GM19397 (cell line): ENCODE measurements at regions not wholly inside any gene's neighbourhood (a gene's known extent, or its start where the extent isn't known, plus 50 kb on each side); places are given as distances from the start of the nearest gene placed in this dataset.

Experiments
- ATAC-seq: cut with Tn5 transposase; IDR thresholded peaks from one replicate; pipeline ENCODE4 v1.9.1; 2021; ENCODE audit warnings: mild to moderate bottlenecking, moderate library complexity; ENCODE audit not compliant: unreplicated experiment

DNA sequence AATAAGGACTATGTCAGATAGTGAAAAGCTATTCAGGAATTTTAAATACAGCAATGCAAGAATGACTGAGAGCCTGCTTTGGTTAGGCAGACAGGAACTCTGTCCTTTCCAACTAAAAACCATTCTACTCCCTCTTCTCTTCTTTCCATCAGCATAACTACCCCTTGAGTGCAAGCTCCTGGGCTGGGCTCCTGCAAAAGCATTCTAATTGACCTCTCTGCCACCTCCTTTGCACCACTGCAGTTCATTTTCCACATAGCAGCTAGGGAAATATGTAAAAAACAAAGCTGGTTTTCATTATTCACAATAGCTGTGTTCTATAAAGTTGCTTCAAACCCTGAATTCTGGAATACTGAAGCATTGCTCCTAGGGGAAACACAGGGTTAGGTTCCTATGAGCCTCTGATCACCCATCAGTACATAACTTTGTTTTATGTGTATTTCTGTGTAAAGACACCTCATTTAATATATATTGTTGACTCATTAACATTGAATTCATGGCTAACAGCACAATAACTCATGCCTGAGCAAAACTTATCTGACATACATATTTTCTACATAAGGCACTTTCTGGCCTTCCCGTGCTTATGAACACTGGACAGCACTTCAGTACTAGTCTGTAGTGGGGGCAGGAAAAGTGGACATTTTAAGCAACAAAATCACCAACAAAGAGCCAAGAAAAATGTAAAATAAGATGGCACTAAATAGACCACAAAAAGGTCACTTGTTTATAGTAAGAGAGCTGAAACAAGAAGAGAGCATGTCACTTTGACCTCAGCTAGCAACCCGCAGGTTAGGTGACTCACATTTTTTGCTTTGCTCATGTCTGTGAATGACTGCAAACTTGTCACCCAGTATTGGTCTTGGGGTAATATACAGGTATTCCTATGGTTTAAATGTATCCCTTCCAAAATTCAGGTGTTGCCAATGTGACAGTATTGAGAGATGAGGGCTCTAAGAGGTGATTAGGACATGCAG is 57.9 kb upstream of the IRF2BP2 start:
- no peak for ATAC-seq

GRCh38 chr1:234666761-234667160 is 56.8 kb upstream of the IRF2BP2 start:
- no peak for ATAC-seq

GRCh38 chr1:234665975-234666605 is 56.1 kb upstream of the IRF2BP2 start:
- ATAC-seq, result no peak

DNA sequence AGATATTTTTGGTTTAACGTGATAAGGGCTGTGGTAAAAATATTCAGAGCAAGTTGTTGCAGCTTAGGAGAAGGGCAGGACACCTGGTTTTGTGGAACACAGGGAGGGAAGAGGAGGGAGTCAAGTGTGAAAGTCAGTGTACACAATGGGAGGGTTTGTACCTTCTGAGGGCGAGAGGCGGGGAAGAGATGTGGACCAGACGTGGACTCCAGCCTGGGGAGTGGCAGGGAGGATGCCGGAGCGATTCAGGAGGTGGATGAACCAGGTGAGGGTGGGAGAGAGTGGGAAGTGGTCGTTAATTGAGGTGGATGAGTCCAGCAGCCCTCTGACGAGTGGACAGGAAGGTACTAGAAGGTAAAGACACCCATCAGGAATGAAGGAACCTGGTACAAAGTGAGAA is 52.2 kb upstream of the IRF2BP2 start:
- no peak for ATAC-seq

DNA sequence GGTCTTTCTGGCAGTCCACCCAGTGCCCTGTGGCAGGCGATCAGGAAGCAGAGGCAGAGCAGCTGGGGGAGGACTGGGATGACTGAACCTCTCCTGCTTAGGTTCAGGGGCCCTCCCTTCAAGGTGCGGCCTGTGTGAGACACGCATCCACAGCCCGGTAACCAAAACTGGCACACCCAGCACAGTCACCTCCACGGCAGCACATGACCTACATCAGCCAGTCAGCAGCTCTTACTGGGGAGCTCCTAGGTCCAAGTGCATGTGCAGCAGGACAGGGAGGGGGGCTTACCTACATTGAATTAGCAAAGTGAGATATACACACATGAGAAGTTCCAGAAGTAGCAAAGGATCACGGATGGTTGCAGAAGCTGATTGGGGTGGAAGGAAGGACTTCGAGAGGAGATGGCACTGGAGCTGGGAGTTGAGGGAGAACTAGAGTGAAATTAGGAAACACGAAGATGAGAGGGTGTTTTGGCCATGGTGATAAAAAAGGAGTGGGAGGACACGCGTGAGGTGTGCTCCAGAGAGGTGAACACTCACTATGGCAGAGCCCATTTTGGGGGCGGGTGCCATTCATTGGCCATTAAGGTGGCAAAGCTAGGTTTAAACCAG is 51.4 kb upstream of the IRF2BP2 start:
- ATAC-seq, result no peak

DNA sequence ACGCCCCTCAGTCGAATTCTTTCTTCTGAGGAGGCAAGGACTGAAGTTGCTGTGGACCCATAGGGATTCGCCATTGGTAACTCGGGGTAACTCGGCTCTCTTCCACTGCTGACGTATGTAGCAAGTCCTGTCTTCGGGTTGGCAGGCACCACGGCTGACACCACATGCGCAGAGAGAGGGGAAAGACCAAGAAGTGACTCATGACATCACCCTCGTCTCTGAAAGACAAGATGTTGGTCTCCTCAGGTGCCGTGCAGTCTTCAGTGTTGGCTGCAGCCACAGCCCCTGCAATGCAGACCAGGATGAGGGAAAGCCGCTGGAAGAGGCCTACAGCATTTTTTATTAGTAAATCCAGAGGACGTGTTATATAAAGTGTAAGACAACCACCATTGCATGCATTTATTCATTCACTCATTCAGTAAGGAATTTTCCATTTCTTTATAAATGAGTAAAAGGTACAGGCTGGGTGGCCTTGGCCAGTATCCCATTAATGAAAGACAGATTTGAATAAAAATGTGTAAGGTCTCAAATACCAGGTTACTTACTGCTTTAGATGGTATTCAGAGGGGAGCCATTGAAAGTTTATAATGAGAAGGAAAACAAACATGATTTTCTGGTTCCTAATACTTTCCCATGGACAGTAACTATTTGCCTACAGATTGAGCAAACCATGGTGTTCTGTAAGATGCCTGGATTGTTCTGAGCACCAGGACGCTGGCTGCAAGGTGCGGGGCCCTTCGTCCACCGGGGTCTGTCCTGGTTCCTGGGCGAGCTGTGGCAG is 50.7 kb upstream of the IRF2BP2 start:
- no peak for ATAC-seq
